ENCODE measurements at regions not wholly inside any gene's neighbourhood (a gene's known extent, or its start where the extent isn't known, plus 50 kb on each side); places are given as distances from the start of the nearest gene placed in this dataset.

DNA sequence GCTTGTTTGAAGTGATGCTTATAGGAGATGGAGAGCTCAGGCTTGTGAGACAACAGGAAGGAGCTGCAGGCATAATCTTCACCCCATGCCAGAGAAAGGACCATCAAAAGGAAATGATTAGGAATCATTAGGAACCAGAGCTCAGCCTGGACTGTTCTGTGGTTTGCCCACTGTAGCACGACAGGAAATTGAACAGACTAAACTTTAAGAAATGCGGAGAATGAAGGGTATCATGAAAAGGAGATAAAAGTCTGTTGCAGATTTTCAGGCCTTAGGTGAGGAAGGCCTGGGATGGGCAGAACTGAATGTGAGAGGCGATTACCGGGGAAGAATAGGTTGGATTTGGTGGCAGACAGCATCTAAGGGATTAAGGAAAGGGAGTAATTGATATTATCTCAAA is 292.0 kb upstream of the PLXNA2 start:
- Histone ChIP-seq H3K4me1 (no peaks in the 10 kb centered on the region), H3K9me3 (no peaks in the 10 kb centered on the region), H3K27me3 (peaks cover 12% of the 10 kb centered on the region), H3K36me3 (no peaks in the 10 kb centered on the region), H3K27ac (no peak overlapping the region), H3K4me3 (no peak overlapping the region)
- TF ChIP-seq POLR2AphosphoS5 (IDR thresholded peaks at IDR 0.05) (no peak), POLR2A (IDR thresholded peaks at IDR 0.05) (no peak), EP300 (IDR thresholded peaks at IDR 0.05) (no peak)
- TF ChIP-seq, protein P1, sequence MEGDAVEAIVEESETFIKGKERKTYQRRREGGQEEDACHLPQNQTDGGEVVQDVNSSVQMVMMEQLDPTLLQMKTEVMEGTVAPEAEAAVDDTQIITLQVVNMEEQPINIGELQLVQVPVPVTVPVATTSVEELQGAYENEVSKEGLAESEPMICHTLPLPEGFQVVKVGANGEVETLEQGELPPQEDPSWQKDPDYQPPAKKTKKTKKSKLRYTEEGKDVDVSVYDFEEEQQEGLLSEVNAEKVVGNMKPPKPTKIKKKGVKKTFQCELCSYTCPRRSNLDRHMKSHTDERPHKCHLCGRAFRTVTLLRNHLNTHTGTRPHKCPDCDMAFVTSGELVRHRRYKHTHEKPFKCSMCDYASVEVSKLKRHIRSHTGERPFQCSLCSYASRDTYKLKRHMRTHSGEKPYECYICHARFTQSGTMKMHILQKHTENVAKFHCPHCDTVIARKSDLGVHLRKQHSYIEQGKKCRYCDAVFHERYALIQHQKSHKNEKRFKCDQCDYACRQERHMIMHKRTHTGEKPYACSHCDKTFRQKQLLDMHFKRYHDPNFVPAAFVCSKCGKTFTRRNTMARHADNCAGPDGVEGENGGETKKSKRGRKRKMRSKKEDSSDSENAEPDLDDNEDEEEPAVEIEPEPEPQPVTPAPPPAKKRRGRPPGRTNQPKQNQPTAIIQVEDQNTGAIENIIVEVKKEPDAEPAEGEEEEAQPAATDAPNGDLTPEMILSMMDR (IDR thresholded peaks at IDR 0.05): no peak
- no peak for ATAC-seq
- 79 to 93% methylated on average over 2 to 4 of the region's 4 CpGs for WGBS, 2 donors (ENCODE audit: low coverage in 1 of 2)

DNA sequence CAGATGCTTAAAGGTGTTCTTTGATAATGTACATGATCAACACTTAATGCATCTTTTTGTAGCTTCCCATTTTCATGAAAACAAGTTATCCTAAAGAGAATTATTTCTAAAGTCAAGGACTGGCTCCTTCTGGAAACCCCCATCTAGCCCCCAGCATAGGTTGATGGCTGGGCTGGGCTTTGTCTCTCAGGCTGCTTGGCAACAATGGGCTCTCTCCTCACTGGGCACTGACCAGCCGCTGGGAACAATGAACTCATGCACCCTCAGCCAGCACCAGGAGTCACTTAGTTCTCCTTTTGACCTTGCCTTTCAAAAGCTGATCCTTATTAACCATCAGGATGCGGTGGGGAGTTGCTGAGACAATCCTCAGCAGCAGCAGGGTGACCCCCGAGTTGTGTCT is 293.0 kb upstream of the PLXNA2 start:
- Histone ChIP-seq H3K4me3 (no peak overlapping the region), H3K9me3 (no peaks in the 10 kb centered on the region), H3K4me1 (no peaks in the 10 kb centered on the region), H3K36me3 (no peaks in the 10 kb centered on the region), H3K27ac (no peak overlapping the region), H3K27me3 (peaks cover 12% of the 10 kb centered on the region)
- 57 to 80% methylated on average over 1 to 2 of the region's 3 CpGs for whole genome bisulfite sequencing, 2 donors (ENCODE audit: low coverage in 1 of 2)
- ATAC-seq: no peak
- TF ChIP-seq EP300 (IDR thresholded peaks at IDR 0.05) (no peak), POLR2A (IDR thresholded peaks at IDR 0.05) (no peak), POLR2AphosphoS5 (IDR thresholded peaks at IDR 0.05) (no peak)

DNA sequence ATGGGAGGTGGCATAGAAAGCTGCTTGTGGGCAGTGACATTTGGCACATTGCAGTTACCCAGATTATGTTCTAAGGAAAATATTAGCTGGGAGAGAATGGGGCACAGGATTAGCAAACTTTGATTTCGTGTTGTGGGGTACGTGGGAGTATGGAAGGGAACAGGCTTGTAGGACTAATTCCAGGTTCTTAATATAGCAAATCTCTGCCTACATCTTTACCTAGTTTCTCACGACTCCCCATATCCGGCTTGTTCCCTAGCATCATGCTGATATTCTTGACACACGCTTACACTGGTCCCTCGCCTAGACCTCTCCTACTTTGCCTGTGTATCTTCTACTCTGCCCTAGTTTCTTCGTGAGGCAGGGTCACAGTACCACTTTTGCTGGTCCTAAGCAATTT is 293.9 kb upstream of the PLXNA2 start:
- no peak for ATAC-seq
- TF ChIP-seq EP300 (IDR thresholded peaks at IDR 0.05): no peak
- TF ChIP-seq, protein P1 (IDR thresholded peaks at IDR 0.05): no peak
- TF ChIP-seq POLR2A (IDR thresholded peaks at IDR 0.05): no peak
- no peak for TF ChIP-seq POLR2AphosphoS5 (IDR thresholded peaks at IDR 0.05)

DNA sequence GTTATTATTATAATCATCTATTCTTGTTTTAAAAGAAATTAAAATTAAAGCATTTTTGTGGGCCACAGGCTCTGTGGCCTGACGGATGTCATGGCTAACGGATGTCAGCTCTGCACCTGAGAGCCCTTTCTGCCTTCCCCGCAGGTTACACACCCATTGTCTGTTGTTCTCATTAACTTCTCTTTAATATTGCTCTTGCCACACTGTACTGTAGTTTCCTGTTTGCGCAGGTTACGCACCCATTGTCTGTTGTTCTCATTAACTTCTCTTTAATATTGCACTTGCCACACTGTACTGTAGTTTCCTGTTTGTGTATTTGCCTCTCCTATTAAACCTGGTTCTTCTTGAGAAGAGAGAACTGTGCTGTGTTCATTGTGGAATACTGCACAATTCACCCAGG is 294.4 kb upstream of the PLXNA2 start:
- 77 to 84% methylated on average over 5 of the region's 5 CpGs for WGBS, 2 donors (ENCODE audit: low coverage in 1 of 2)
- Histone ChIP-seq H3K4me1 (no peaks in the 10 kb centered on the region), H3K36me3 (no peaks in the 10 kb centered on the region), H3K27ac (no peak overlapping the region), H3K4me3 (no peak overlapping the region), H3K9me3 (no peaks in the 10 kb centered on the region), H3K27me3 (peaks cover 3% of the 10 kb centered on the region)
- no peak for ATAC-seq
- TF ChIP-seq EP300 (IDR thresholded peaks at IDR 0.05): no peak
- TF ChIP-seq POLR2AphosphoS5 (IDR thresholded peaks at IDR 0.05): no peak
- no peak for TF ChIP-seq POLR2A (IDR thresholded peaks at IDR 0.05)

More for the DNA sequence above, 293.9 kb upstream of the PLXNA2 start:
- H3K9me3 ChIP-seq: no peaks in the 10 kb centered on the region
- 91 to 93% methylated on average over 7 of the region's 7 CpGs for WGBS, 2 donors (ENCODE audit: low coverage in 1 of 2)
- H3K4me1 ChIP-seq: no peaks in the 10 kb centered on the region
- H3K4me3 ChIP-seq: no peak overlapping the region
- peaks cover 6% of the 10 kb centered on the region for H3K27me3 ChIP-seq
- H3K36me3 ChIP-seq: no peaks in the 10 kb centered on the region
- H3K27ac ChIP-seq: no peak overlapping the region

DNA sequence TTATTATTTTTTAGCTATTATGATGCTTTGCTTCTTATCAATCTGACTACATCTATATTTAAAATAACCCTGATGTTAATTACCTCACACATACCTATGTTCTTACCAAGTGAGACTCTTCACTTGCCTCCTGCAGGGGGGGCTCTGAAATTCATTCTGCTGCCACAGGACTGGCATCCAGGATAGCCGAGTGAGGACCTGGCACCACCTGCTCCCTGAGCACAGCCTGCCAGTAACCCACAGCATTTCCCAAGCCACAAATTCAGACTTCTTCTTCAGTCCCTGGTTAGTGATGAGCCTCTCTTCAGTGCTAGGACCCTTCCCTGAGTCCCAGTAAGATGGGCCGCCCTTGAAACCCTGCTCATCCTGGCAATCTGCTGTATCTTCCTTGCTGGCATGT is 296.5 kb upstream of the PLXNA2 start:
- WGBS, 2 donors (ENCODE audit: low coverage in 1 of 2): 80 to 83% methylated on average over 1 of the region's 2 CpGs
- H3K36me3 ChIP-seq: no peaks in the 10 kb centered on the region
- no peak for TF ChIP-seq POLR2A (IDR thresholded peaks at IDR 0.05)
- no peak for TF ChIP-seq POLR2AphosphoS5 (IDR thresholded peaks at IDR 0.05)
- TF ChIP-seq EP300 (IDR thresholded peaks at IDR 0.05): no peak
- TF ChIP-seq, protein P1 (IDR thresholded peaks at IDR 0.05): no peak
- H3K4me3 ChIP-seq: no peak overlapping the region
- no peaks in the 10 kb centered on the region for H3K27me3 ChIP-seq
- H3K27ac ChIP-seq: no peak overlapping the region
- no peaks in the 10 kb centered on the region for H3K4me1 ChIP-seq
- no peaks in the 10 kb centered on the region for H3K9me3 ChIP-seq
- ATAC-seq: no peak

DNA sequence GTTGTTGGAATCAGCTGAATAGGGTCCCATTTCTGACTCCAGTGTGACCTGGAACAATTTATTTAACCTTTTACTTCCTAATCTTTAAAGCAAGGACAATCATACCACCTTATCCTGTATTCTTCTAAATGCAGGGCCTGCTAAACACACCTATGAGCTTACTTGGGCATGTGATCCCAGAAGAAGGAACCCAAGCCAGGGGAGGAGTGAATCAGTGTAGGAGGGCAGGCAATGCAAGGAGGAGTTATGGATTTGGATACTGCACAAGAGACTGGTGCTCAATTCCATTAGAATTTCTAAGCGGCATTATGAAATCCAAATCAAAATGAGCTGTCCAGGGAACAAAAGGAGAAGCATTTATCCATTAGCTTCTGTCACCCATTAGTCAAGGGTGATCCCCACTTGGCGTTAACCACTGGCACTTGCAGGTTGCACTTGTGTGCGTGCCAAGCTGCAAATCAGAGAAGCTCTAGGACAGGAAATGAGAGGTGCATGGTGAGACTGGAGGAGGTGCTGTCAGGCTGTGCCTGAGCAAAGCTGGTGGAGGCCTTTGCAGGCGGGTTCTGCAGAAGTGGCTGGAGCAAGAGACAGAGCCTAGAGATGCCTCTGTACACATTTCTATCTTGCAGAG is 297.2 kb upstream of the PLXNA2 start:
- H3K4me3 ChIP-seq: no peak overlapping the region
- H3K9me3 ChIP-seq: no peaks in the 10 kb centered on the region
- no peaks in the 10 kb centered on the region for H3K36me3 ChIP-seq
- 91 to 96% methylated on average over 2 to 4 of the region's 4 CpGs for WGBS, 2 donors (ENCODE audit: low coverage in 1 of 2)
- no peak for ATAC-seq
- no peak overlapping the region for H3K27ac ChIP-seq
- no peaks in the 10 kb centered on the region for H3K27me3 ChIP-seq
- H3K4me1 ChIP-seq: no peaks in the 10 kb centered on the region
- TF ChIP-seq, protein P1 (IDR thresholded peaks at IDR 0.05): no peak
- TF ChIP-seq EP300 (IDR thresholded peaks at IDR 0.05) (no peak), POLR2A (IDR thresholded peaks at IDR 0.05) (no peak), POLR2AphosphoS5 (IDR thresholded peaks at IDR 0.05) (no peak)
